ENCODE measurements at regions not wholly inside any gene's neighbourhood (a gene's known extent, or its start where the extent isn't known, plus 50 kb on each side); places are given as distances from the start of the nearest gene placed in this dataset.

DNA sequence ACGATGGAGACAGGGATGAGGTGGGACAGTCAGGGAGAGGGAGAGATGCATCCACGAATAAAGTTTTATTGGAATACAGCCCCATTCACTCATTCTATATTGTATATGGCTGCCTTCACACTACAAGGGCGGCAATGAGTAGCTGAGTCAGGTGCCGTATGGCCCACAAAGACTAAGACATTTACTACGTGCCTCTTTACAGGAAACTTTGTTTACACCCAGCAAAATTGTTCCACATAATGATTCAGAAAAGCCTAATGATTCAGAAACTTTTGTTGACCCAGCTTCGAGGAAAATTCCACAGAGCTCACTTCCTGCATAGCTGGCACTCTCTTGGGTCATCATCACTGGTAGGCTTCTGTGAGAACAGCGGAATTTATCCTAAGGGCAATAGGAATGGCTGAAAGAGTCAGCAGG, 87.3 kb upstream of the PEG3 start:
- TF ChIP-seq, protein P1, sequence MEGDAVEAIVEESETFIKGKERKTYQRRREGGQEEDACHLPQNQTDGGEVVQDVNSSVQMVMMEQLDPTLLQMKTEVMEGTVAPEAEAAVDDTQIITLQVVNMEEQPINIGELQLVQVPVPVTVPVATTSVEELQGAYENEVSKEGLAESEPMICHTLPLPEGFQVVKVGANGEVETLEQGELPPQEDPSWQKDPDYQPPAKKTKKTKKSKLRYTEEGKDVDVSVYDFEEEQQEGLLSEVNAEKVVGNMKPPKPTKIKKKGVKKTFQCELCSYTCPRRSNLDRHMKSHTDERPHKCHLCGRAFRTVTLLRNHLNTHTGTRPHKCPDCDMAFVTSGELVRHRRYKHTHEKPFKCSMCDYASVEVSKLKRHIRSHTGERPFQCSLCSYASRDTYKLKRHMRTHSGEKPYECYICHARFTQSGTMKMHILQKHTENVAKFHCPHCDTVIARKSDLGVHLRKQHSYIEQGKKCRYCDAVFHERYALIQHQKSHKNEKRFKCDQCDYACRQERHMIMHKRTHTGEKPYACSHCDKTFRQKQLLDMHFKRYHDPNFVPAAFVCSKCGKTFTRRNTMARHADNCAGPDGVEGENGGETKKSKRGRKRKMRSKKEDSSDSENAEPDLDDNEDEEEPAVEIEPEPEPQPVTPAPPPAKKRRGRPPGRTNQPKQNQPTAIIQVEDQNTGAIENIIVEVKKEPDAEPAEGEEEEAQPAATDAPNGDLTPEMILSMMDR (conservative IDR thresholded peaks at IDR 0.05 in 1 of 2, IDR thresholded peaks at IDR 0.05 in 1 of 2; ENCODE audit: extremely low read depth in 1 of 2, insufficient read depth in 1 of 2, low read depth in 1 of 2, low read length in 2 of 2), result no peak
- no peak for TF ChIP-seq EZH2 (IDR thresholded peaks at IDR 0.05; ENCODE audit: borderline replicate concordance, low read length)
